GM12878 (cell line): ENCODE measurements at regions not wholly inside any gene's neighbourhood (a gene's known extent, or its start where the extent isn't known, plus 50 kb on each side); places are given as distances from the start of the nearest gene placed in this dataset.

Source experiments
- ATAC-seq: fragments of 200-7000 bp; cut with Tn5 transposase; 3 replicates; pipeline ENCODE4 v1.9.1; 2020; ENCODE audit warnings: mild to moderate bottlenecking, moderate library complexity
- BruUV-seq: library from RNA; stranded (reverse); fragments of 400-500 nt; replicated peaks from 2 replicates; lab custom pipeline; 2021; lab: Mats Ljungman, UMichigan
- CTCF ChIA-PET: fragments of 300-600 bp; sonication (Branson Sonifier 250); formaldehyde crosslinking; extraction: SDS; loops from one replicate; lab custom pipeline; 2021; ENCODE audit warnings: inconsistent platforms; lab: Yijun Ruan, JAX
- POLR2A ChIA-PET: fragments of 350-600 bp; formaldehyde crosslinking; extraction: SDS; loops from one replicate; lab custom pipeline; 2021; ENCODE audit warnings: inconsistent platforms; lab: Charles Lee
- RAD21 ChIA-PET: fragments of 300-600 bp; sonication (Branson Sonifier 250); formaldehyde crosslinking; loops from one replicate; lab custom pipeline; 2023; ENCODE audit warnings: antibody characterized with exemption; ENCODE audit not compliant: unreplicated experiment; lab: Charles Lee
- SMC1A ChIA-PET: fragments of 300-600 bp; sonication (Branson Sonifier 250); formaldehyde crosslinking; loops from one replicate; lab custom pipeline; 2023; ENCODE audit not compliant: unreplicated experiment, uncharacterized antibody; lab: Charles Lee
- DNase-seq: peaks from one replicate; pipeline ENCODE4 v3.0.0-alpha.2; 2011; ENCODE audit warnings: low read depth, low spot score
- FAIRE-seq: peaks from 3 replicates; lab custom pipeline; 2011; peaks lifted over from hg19 to GRCh38; lab: Jason Lieb, UNC
- H2AFZ ChIP-seq: 2 replicates; pipeline ENCODE4 v1.6.0; 2011; ENCODE audit warnings: low read depth, low read length, control low read depth; ENCODE audit not compliant: control insufficient read depth
- H3K27ac ChIP-seq: 2 replicates; pipeline ENCODE4 v1.5.1; 2011; ENCODE audit warnings: control low read depth; ENCODE audit not compliant: control insufficient read depth, insufficient read depth
- H3K27me3 ChIP-seq, 2 experiments: replicated peaks in 1 of 2; 2 replicates each; pipeline versions ENCODE4 v1.6.0 to v1.6.1; 2011; ENCODE audit warnings: low read length in 1 of 2; ENCODE audit not compliant: control insufficient read depth in 2 of 2, insufficient read depth in 2 of 2
- H3K36me3 ChIP-seq, 2 experiments: 2 replicates each; pipeline ENCODE4 v1.5.1; 2011; ENCODE audit warnings: low read length in 1 of 2; ENCODE audit not compliant: control insufficient read depth in 2 of 2, insufficient read depth in 2 of 2
- H3K4me1 ChIP-seq: 2 replicates; pipeline ENCODE4 v1.6.1; 2011; ENCODE audit warnings: mild to moderate bottlenecking, low read length, moderate library complexity, mixed read lengths; ENCODE audit not compliant: control insufficient read depth, insufficient read depth
- H3K4me2 ChIP-seq: 2 replicates; pipeline ENCODE4 v1.6.0; 2011; ENCODE audit warnings: control low read depth; ENCODE audit not compliant: control insufficient read depth, insufficient read depth
- H3K4me3 ChIP-seq: fragments of 200-600 bp; sonication (generic); 2 replicates; pipeline ENCODE4 v1.5.1; 2016
- H3K79me2 ChIP-seq: 2 replicates; pipeline ENCODE4 v1.6.0; 2011; ENCODE audit warnings: low read length; ENCODE audit not compliant: control insufficient read depth, insufficient read depth
- H3K9ac ChIP-seq: 2 replicates; pipeline ENCODE4 v1.8.0; 2011; ENCODE audit warnings: low read length, control low read depth, mixed read lengths; ENCODE audit not compliant: control insufficient read depth, insufficient read depth
- H3K9me3 ChIP-seq: replicated peaks from 3 replicates; pipeline ENCODE4 v1.5.1; 2011; ENCODE audit warnings: mild to moderate bottlenecking, low read length; ENCODE audit not compliant: control insufficient read depth, insufficient read depth
- H4K20me1 ChIP-seq: 2 replicates; pipeline ENCODE4 v1.6.0; 2011; ENCODE audit not compliant: control insufficient read depth, insufficient read depth
- EGR1 ChIP-seq, 2 experiments: IDR thresholded peaks; 1 replicate in 1 of 2; 2 replicates in 1 of 2; pipeline ENCODE4 v1.6.1; 2011 to 2012; ENCODE audit warnings: low read depth in 2 of 2, low read length in 2 of 2, borderline replicate concordance in 1 of 2, mild to moderate bottlenecking in 1 of 2, moderate library complexity in 1 of 2
- KAT2A ChIP-seq: conservative IDR thresholded peaks from 2 replicates; pipeline ENCODE4 v1.6.1; 2011; ENCODE audit warnings: low read depth, low read length; ENCODE audit not compliant: control insufficient read depth
- MEF2B ChIP-seq: fragments of 450-650 bp; IDR thresholded peaks from 2 replicates; pipeline ENCODE4 v1.6.1; 2018; ENCODE audit warnings: mild to moderate bottlenecking, moderate library complexity; ENCODE audit not compliant: partially characterized antibody, poor library complexity, severe bottlenecking
- POLR2AphosphoS2 ChIP-seq: IDR thresholded peaks from 2 replicates; pipeline ENCODE4 v1.6.1; 2011; ENCODE audit warnings: low read depth, mild to moderate bottlenecking, low read length, improper control_type of control experiment, moderate library complexity
- RUNX3 ChIP-seq: IDR thresholded peaks from 2 replicates; pipeline ENCODE4 v1.6.1; 2012; ENCODE audit warnings: low read length, inconsistent platforms
- SMC3 ChIP-seq: IDR thresholded peaks from 2 replicates; pipeline ENCODE4 v1.6.1; 2011; ENCODE audit warnings: low read length, improper control_type of control experiment, borderline replicate concordance
- SRF ChIP-seq, 2 experiments: IDR thresholded peaks; 2 replicates each; pipeline ENCODE4 v1.6.1; 2011; ENCODE audit warnings: low read depth in 2 of 2, low read length in 2 of 2, mild to moderate bottlenecking in 1 of 2, moderate library complexity in 1 of 2
- WGBS: methylation state at CpG from one replicate; pipeline ENCODE4 v1.1.6; 2016; ENCODE audit warnings: low lambda C conversion rate; ENCODE audit not compliant: insufficient replicate concordance, insufficient coverage; ENCODE audit errors: missing lambda C conversion rate; 5-methylcytosine and 5-hydroxymethylcytosine counted together
- in situ Hi-C: fragments of 300-500 bp; cut with MboI; formaldehyde crosslinking; loops from 9 replicates; pipeline ENCODE4 v1.14.3; 2018; ENCODE audit warnings: mixed read lengths
- intact Hi-C: fragments of 100-400 bp; cut with micrococcal nuclease; formaldehyde crosslinking; loops from one replicate; pipeline ENCODE4 v1.14.2; 2022; ENCODE audit not compliant: unreplicated experiment
- TF ChIP-seq, protein P1 (sequence below): IDR thresholded peaks from 2 replicates; pipeline ENCODE4 v1.6.1; 2012; ENCODE audit warnings: low read depth, low read length, improper control_type of control experiment
- TF ChIP-seq, protein P2 (sequence below): fragments of 150-350 bp; IDR thresholded peaks from 2 replicates; pipeline ENCODE4 v1.6.1; 2014; ENCODE audit warnings: mild to moderate bottlenecking, low read depth, low read length

DNA sequence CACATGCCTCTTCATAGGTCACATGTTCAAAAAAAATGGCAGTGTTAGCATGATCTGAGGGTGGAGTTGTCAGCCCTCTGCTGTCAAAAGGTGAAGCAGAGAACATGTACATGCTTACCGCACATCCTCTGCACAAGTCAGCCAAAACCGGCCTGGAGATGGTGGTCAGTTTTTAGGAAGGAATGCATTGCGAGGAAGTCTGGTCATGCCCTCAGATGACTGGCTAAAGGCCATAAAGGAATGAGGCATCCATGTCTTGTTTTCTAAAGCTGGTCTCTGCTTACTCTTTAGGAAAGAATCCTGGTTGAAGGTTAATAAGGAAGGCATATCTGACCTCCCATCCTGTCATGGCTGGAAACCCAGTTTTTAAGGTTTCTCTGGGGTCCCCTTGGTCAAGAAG lies 292.0 kb upstream of the CCDC54 start:
- Histone ChIP-seq H3K4me1 (no peaks in the 10 kb centered on the region), H2AFZ (no peak overlapping the region), H3K4me2 (no peak overlapping the region), H3K79me2 (no peaks in the 10 kb centered on the region), H3K27ac (no peak overlapping the region), H3K36me3 (no peaks in the 10 kb centered on the region)
- WGBS: 81% methylated on average over 3 of the region's 3 CpGs
- CTCF ChIA-PET: no interaction called here
- no peak for TF ChIP-seq EGR1 (IDR thresholded peaks at IDR 0.05; ENCODE audit: borderline replicate concordance in 1 of 2, low read depth in 2 of 2, low read length in 2 of 2)
- no peak for TF ChIP-seq SMC3
- no peak for TF ChIP-seq RUNX3
- TF ChIP-seq, protein P1, sequence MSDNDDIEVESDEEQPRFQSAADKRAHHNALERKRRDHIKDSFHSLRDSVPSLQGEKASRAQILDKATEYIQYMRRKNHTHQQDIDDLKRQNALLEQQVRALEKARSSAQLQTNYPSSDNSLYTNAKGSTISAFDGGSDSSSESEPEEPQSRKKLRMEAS: no peak
- TF ChIP-seq, protein P2, sequence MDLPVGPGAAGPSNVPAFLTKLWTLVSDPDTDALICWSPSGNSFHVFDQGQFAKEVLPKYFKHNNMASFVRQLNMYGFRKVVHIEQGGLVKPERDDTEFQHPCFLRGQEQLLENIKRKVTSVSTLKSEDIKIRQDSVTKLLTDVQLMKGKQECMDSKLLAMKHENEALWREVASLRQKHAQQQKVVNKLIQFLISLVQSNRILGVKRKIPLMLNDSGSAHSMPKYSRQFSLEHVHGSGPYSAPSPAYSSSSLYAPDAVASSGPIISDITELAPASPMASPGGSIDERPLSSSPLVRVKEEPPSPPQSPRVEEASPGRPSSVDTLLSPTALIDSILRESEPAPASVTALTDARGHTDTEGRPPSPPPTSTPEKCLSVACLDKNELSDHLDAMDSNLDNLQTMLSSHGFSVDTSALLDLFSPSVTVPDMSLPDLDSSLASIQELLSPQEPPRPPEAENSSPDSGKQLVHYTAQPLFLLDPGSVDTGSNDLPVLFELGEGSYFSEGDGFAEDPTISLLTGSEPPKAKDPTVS: no peak
- TF ChIP-seq KAT2A: no peak
- TF ChIP-seq POLR2AphosphoS2: no peak
- no peak for TF ChIP-seq MEF2B
- no peak for TF ChIP-seq SRF (IDR thresholded peaks at IDR 0.05; ENCODE audit: low read depth in 2 of 2, low read length in 2 of 2)
- TF ChIP-seq, all 136 proteins: peak for 0
- DNase-seq (no peak), FAIRE-seq (no peak), ATAC-seq (no peak)
- intact Hi-C loops: no loop called here
- no peak overlapping the region for H3K4me3 ChIP-seq
- ChIA-PET SMC1A (no interaction called here), POLR2A (no interaction called here), RAD21 (no interaction called here)
- in situ Hi-C loops: no loop called here
- H4K20me1 ChIP-seq: no peaks in the 10 kb centered on the region
- BruUV-seq: no TSS peak
- H3K9ac ChIP-seq: no peak overlapping the region
- H3K27me3 ChIP-seq: no peaks in the 10 kb centered on the region
- H3K9me3 ChIP-seq: no peaks in the 10 kb centered on the region
